Suprapubic skin (tissue), 3 donors: ENCODE measurements at regions not wholly inside any gene's neighbourhood (a gene's known extent, or its start where the extent isn't known, plus 50 kb on each side); places are given as distances from the start of the nearest gene placed in this dataset.

Experiments used
- CTCF ChIP-seq, 2 donors: fragments of 200-600 bp in 1 of 2; fragments of 450-650 bp in 1 of 2; sonication (generic) in 1 of 2; IDR thresholded peaks; one replicate each; pipeline ENCODE4 v1.5.1; 2016 to 2019; ENCODE audit warnings: antibody characterized with exemption in 2 of 2, mild to moderate bottlenecking in 1 of 2, moderate library complexity in 1 of 2
- POLR2A ChIP-seq, 2 donors: fragments of 450-650 bp; IDR thresholded peaks; one replicate each; pipeline ENCODE4 v1.6.1; 2017; ENCODE audit warnings: antibody characterized with exemption in 2 of 2, mild to moderate bottlenecking in 2 of 2, moderate library complexity in 2 of 2

GRCh38 chr12:66852091-66852490, 173.2 kb upstream of the GRIP1 start:
- TF ChIP-seq CTCF (IDR thresholded peaks at IDR 0.05), result no peak
- no peak for TF ChIP-seq POLR2A (IDR thresholded peaks at IDR 0.05)
